Brain microvascular endothelial cell (primary cell): ENCODE measurements at regions not wholly inside any gene's neighbourhood (a gene's known extent, or its start where the extent isn't known, plus 50 kb on each side); places are given as distances from the start of the nearest gene placed in this dataset.

Experiments
- DNase-seq: peaks from one replicate; pipeline ENCODE4 v3.0.0-alpha.2; 2020
- H3K27ac ChIP-seq: fragments of 250-450 bp; sonication (Bioruptor Pico); 2 replicates; pipeline ENCODE4 v1.5.1; 2020; ENCODE audit warnings: mild to moderate bottlenecking, moderate library complexity
- H3K27me3 ChIP-seq: fragments of 250-450 bp; sonication (Bioruptor Pico); replicated peaks from 2 replicates; pipeline ENCODE4 v1.5.1; 2020; ENCODE audit warnings: mild to moderate bottlenecking
- H3K36me3 ChIP-seq: fragments of 250-450 bp; sonication (Bioruptor Pico); replicated peaks from 2 replicates; pipeline ENCODE4 v1.5.1; 2020; ENCODE audit warnings: mild to moderate bottlenecking
- H3K4me3 ChIP-seq: 2 replicates; pipeline ENCODE4 v1.5.1; 2011; ENCODE audit warnings: low read depth, mild to moderate bottlenecking, control low read depth, low read length, moderate library complexity
- CTCF ChIP-seq: IDR thresholded peaks from 2 replicates; pipeline ENCODE4 v1.5.1; 2011; ENCODE audit warnings: low read depth, mild to moderate bottlenecking, moderate library complexity, low read length, control low read depth, inconsistent platforms; ENCODE audit errors: missing control alignments
- in situ Hi-C: cut with HindIII; loops from 2 replicates; pipeline ENCODE4 v1.10.0; 2017; ENCODE audit warnings: low sequenced_read_pairs, low pct_ligation_motif_present

GRCh38 chr3:43968465-43968864 lies 273.2 kb upstream of the TOPAZ1 start:
- H3K27me3 ChIP-seq, result no peaks in the 10 kb centered on the region
- no peak overlapping the region for H3K4me3 ChIP-seq

DNA sequence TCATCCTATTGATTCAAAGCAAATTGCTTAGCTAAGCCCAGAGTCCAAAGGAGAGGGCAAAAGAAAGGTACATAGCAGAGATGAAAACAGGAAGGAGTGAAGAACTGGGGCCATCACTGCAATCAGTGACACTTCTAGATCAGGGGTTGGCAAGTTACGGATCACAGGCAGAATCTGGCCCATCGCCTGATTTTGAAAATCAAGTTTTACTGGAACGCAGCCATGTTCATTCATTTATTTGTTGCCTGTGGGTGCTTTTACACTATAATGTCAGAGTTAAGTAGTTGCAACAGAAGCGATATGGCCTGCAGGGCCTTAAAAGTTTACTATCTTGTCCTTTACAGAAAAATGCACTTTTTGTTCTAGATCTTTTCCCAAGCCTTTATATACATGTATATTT lies 271.7 kb upstream of the TOPAZ1 start:
- no peak for DNase-seq
- TF ChIP-seq CTCF, result no peak
- no peak overlapping the region for H3K4me3 ChIP-seq
- no peaks in the 10 kb centered on the region for H3K36me3 ChIP-seq
- in situ Hi-C loops, result no loop called here
- no peak overlapping the region for H3K27ac ChIP-seq
- H3K27me3 ChIP-seq, result no peaks in the 10 kb centered on the region

More at GRCh38 chr3:43968465-43968864, 273.2 kb upstream of the TOPAZ1 start:
- no peak for TF ChIP-seq CTCF
- Histone ChIP-seq H3K27ac (no peak overlapping the region), H3K36me3 (no peaks in the 10 kb centered on the region)
- in situ Hi-C loops, result no loop called here
- no peak for DNase-seq

GRCh38 chr3:43970351-43970750 lies 271.3 kb upstream of the TOPAZ1 start:
- in situ Hi-C loops, result no loop called here

GRCh38 chr3:43970920-43971319 lies 270.8 kb upstream of the TOPAZ1 start:
- no peak overlapping the region for H3K27ac ChIP-seq
- in situ Hi-C loops, result no loop called here
- H3K27me3 ChIP-seq, result no peaks in the 10 kb centered on the region
- no peaks in the 10 kb centered on the region for H3K36me3 ChIP-seq
- TF ChIP-seq CTCF, result no peak
- DNase-seq, result no peak
- no peak overlapping the region for H3K4me3 ChIP-seq

More at GRCh38 chr3:43970351-43970750, 271.3 kb upstream of the TOPAZ1 start:
- DNase-seq, result no peak
- Histone ChIP-seq H3K36me3 (no peaks in the 10 kb centered on the region), H3K27ac (no peak overlapping the region), H3K27me3 (no peaks in the 10 kb centered on the region), H3K4me3 (no peak overlapping the region)
- TF ChIP-seq CTCF, result no peak

- no peak for DNase-seq
- TF ChIP-seq CTCF, result no peak
- H3K4me3 ChIP-seq, result no peak overlapping the region
- H3K36me3 ChIP-seq, result no peaks in the 10 kb centered on the region
- in situ Hi-C loops, result no loop called here
- no peak overlapping the region for H3K27ac ChIP-seq
- H3K27me3 ChIP-seq, result no peaks in the 10 kb centered on the region
These were observed 270.2 kb upstream of the TOPAZ1 start for GRCh38 chr3:43971486-43971885.

- no peak overlapping the region for H3K4me3 ChIP-seq
- H3K27ac ChIP-seq, result no peak overlapping the region
- in situ Hi-C loops, result no loop called here
- H3K36me3 ChIP-seq, result no peaks in the 10 kb centered on the region
- no peaks in the 10 kb centered on the region for H3K27me3 ChIP-seq
- TF ChIP-seq CTCF, result no peak
- DNase-seq, result no peak
These were observed 263.0 kb upstream of the TOPAZ1 start for GRCh38 chr3:43978708-43979107.
